Endothelial cell of umbilical vein (primary cell): ENCODE measurements at regions not wholly inside any gene's neighbourhood (a gene's known extent, or its start where the extent isn't known, plus 50 kb on each side); places are given as distances from the start of the nearest gene placed in this dataset.

Experiments
- BruUV-seq: library from RNA; stranded (reverse); fragments of 400-500 nt; replicated peaks from 2 replicates; lab custom pipeline; 2021; lab: Mats Ljungman, UMichigan
- CTCF ChIA-PET: fragments of 300-600, 350-600 bp; sonication (Branson Sonifier 250); formaldehyde crosslinking; loops from one replicate; lab custom pipeline; 2021; ENCODE audit warnings: antibody characterized with exemption, inconsistent platforms; lab: Charles Lee
- POLR2A ChIA-PET: fragments of 300-600, 350-600 bp; sonication (Branson Sonifier 250); formaldehyde crosslinking; loops from one replicate; lab custom pipeline; 2021; ENCODE audit warnings: antibody characterized with exemption, inconsistent platforms; lab: Charles Lee
- DNase-seq: peaks from one replicate; pipeline ENCODE4 v3.0.0-alpha.2; 2011; ENCODE audit warnings: low read depth, low spot score
- FAIRE-seq: peaks from 2 replicates; lab custom pipeline; 2011; peaks lifted over from hg19 to GRCh38; lab: Jason Lieb, UNC
- H2AFZ ChIP-seq: 2 replicates; pipeline ENCODE4 v1.6.0; 2012; ENCODE audit warnings: low read depth, low read length, control low read depth, inconsistent platforms
- H3K27ac ChIP-seq: 2 replicates; pipeline ENCODE4 v1.5.1; 2011; ENCODE audit warnings: low read depth, mild to moderate bottlenecking, control low read depth, low read length, moderate library complexity; ENCODE audit not compliant: insufficient read depth
- H3K27me3 ChIP-seq, 2 experiments: 2 replicates each; pipeline versions ENCODE4 v1.6.0 to v1.6.1; 2011; ENCODE audit warnings: low read length in 2 of 2, mixed read lengths in 1 of 2; ENCODE audit not compliant: control insufficient read depth in 2 of 2, insufficient read depth in 2 of 2
- H3K36me3 ChIP-seq, 2 experiments: 2 replicates in 1 of 2; 3 replicates in 1 of 2; pipeline ENCODE4 v1.5.1; 2011; ENCODE audit warnings: low read length in 2 of 2, mild to moderate bottlenecking in 1 of 2, moderate library complexity in 1 of 2; ENCODE audit not compliant: control insufficient read depth in 2 of 2, insufficient read depth in 2 of 2; ENCODE audit errors: extremely low read depth in 1 of 2
- H3K4me1 ChIP-seq: 3 replicates; pipeline ENCODE4 v1.5.1; 2011; ENCODE audit warnings: mild to moderate bottlenecking, low read length; ENCODE audit not compliant: control insufficient read depth, insufficient read depth; ENCODE audit errors: extremely low read depth
- H3K4me2 ChIP-seq: 2 replicates; pipeline ENCODE4 v1.6.1; 2011; ENCODE audit warnings: low read length, control low read depth, mixed read lengths; ENCODE audit not compliant: insufficient read depth
- H3K4me3 ChIP-seq, 3 experiments: fragments of 200-600 bp in 1 of 3; sonication (generic), shearing (Covaris generic) in 1 of 3; replicated peaks in 1 of 3; 2 replicates each; pipeline ENCODE4 v1.5.1; 2011 to 2016; ENCODE audit warnings: control low read depth in 3 of 3, low read length in 3 of 3, mild to moderate bottlenecking in 2 of 3, inconsistent platforms in 1 of 3, low read depth in 1 of 3, moderate library complexity in 1 of 3; ENCODE audit not compliant: insufficient read depth in 1 of 3
- H3K79me2 ChIP-seq: 2 replicates; pipeline ENCODE4 v1.6.0; 2012; ENCODE audit warnings: low read length, inconsistent platforms; ENCODE audit not compliant: control insufficient read depth, insufficient read depth
- H3K9ac ChIP-seq: replicated peaks from 2 replicates; pipeline ENCODE3; 2011; ENCODE audit warnings: low read length, control low read depth; ENCODE audit not compliant: insufficient read depth; ENCODE audit errors: extremely low read depth
- H3K9me1 ChIP-seq: replicated peaks from 3 replicates; pipeline ENCODE4 v1.6.0; 2011; ENCODE audit warnings: mild to moderate bottlenecking, low read length; ENCODE audit not compliant: control insufficient read depth, insufficient read depth; ENCODE audit errors: extremely low read depth
- H3K9me3 ChIP-seq: replicated peaks from 2 replicates; pipeline ENCODE4 v1.5.1; 2012; ENCODE audit warnings: low read length, inconsistent platforms; ENCODE audit not compliant: control insufficient read depth, insufficient read depth
- H4K20me1 ChIP-seq: replicated peaks from 2 replicates; pipeline ENCODE3; 2011; ENCODE audit warnings: mild to moderate bottlenecking, low read length; ENCODE audit not compliant: control insufficient read depth, insufficient read depth; ENCODE audit errors: extremely low read depth
- EZH2 ChIP-seq: IDR thresholded peaks from 2 replicates; pipeline ENCODE4 v1.6.1; 2012; ENCODE audit warnings: borderline replicate concordance, low read depth, mild to moderate bottlenecking, moderate library complexity, low read length, inconsistent platforms; ENCODE audit not compliant: severe bottlenecking
- FOS ChIP-seq: IDR thresholded peaks from 2 replicates; pipeline ENCODE4 v1.6.1; 2011; ENCODE audit warnings: mild to moderate bottlenecking, low read length, moderate library complexity, borderline replicate concordance; ENCODE audit not compliant: insufficient read depth
- GATA2 ChIP-seq: IDR thresholded peaks from 2 replicates; pipeline ENCODE4 v1.7.0; 2011; ENCODE audit warnings: low read depth, mild to moderate bottlenecking, moderate library complexity, mixed read lengths, low read length; ENCODE audit not compliant: insufficient read length, insufficient read depth
- JUN ChIP-seq: IDR thresholded peaks from 2 replicates; pipeline ENCODE4 v1.6.1; 2011; ENCODE audit warnings: borderline replicate concordance, low read depth; ENCODE audit not compliant: insufficient read length, insufficient read depth
- MYC ChIP-seq: IDR thresholded peaks from one replicate; pipeline ENCODE4 v1.6.1; 2011; ENCODE audit warnings: mild to moderate bottlenecking, low read depth, low read length
- POLR2A ChIP-seq: IDR thresholded peaks from 2 replicates; pipeline ENCODE4 v1.6.1; 2012; ENCODE audit warnings: low read depth, mild to moderate bottlenecking, control low read depth, low read length
- POLR2AphosphoS5 ChIP-seq: IDR thresholded peaks from 2 replicates; pipeline ENCODE4 v1.6.1; 2012; ENCODE audit warnings: low read depth, mild to moderate bottlenecking, control low read depth, low read length, moderate library complexity; ENCODE audit not compliant: insufficient read depth
- dilution Hi-C: fragments of 300-500 bp; cut with MboI; formaldehyde crosslinking; loops from one replicate; pipeline ENCODE4 v1.15.0; 2019; ENCODE audit warnings: low sequenced_read_pairs; ENCODE audit not compliant: extremely low pct_ligation_motif_present
- intact Hi-C: fragments of 100-400 bp; cut with micrococcal nuclease; formaldehyde crosslinking; loops from one replicate; pipeline ENCODE4 v1.10.0; 2022
- TF ChIP-seq, protein P1 (sequence below): IDR thresholded peaks from 2 replicates; pipeline ENCODE4 v1.6.1; 2011; ENCODE audit not compliant: insufficient read depth, insufficient read length
- TF ChIP-seq, protein P2 (sequence below), 2 donors: IDR thresholded peaks; 1 replicate in 1 of 2; 2 replicates in 1 of 2; pipeline ENCODE4 v1.5.1; 2011; ENCODE audit warnings: low read length in 2 of 2, mild to moderate bottlenecking in 2 of 2, moderate library complexity in 2 of 2, control low read depth in 1 of 2, inconsistent platforms in 1 of 2, low read depth in 1 of 2; ENCODE audit not compliant: insufficient read depth in 1 of 2; ENCODE audit errors: extremely low read depth in 1 of 2

DNA sequence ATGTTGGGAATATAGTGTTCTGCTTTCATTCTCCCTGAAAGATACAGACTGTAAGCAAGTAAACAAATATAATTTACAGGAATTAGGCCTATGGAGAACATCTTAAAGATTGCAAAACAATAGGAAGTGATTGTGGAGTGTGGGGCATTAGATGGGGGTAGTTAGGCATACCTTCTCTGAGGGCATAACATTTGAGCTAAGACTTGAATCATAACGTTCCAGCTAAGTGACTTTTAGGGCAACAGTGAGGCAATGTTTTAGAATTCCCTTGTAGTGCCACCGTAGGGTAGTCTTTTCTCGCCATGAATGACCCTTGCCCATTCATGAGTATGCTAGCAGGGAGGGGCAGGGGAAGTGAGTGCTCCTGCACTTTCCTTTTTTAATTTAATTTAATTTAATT is 173.3 kb downstream of the SPATA31D1 start:
- TF ChIP-seq MYC (no peak), EZH2 (no peak)
- no peak for FAIRE-seq
- Histone ChIP-seq H3K27ac (no peak overlapping the region), H4K20me1 (no peaks in the 10 kb centered on the region), H3K27me3 (no peaks in the 10 kb centered on the region), H2AFZ (no peak overlapping the region), H3K4me1 (no peaks in the 10 kb centered on the region), H3K9me3 (no peaks in the 10 kb centered on the region), H3K9me1 (no peaks in the 10 kb centered on the region), H3K36me3 (no peaks in the 10 kb centered on the region), H3K4me2 (no peak overlapping the region), H3K79me2 (no peaks in the 10 kb centered on the region), H3K9ac (no peak overlapping the region), H3K4me3 (no peak overlapping the region)
- no TSS peak for BruUV-seq
- ChIA-PET CTCF (no interaction called here), POLR2A (no interaction called here)
- DNase-seq: no peak
- intact Hi-C loops: no loop called here
- dilution Hi-C loops: no loop called here

DNA sequence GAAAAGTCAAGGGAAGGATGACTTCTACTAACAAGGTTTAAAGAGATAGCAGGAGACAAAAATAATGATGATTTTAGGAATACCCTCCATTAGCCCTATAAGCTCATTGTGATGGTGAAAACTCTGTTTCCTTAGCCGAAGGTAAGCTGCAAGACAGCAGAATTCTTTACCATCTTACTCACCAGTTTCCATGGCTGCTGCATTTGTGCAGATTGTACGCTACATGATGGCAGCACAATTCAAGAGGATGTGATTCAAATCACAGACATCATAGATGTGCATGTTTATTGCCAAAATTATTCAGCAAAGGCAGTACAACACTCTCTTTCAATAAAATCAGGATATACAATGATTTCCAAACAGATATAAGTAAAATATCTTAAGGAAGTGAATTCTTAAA is 175.6 kb downstream of the SPATA31D1 start:
- intact Hi-C loops (no loop called here), dilution Hi-C loops (no loop called here)
- Histone ChIP-seq H3K36me3 (no peaks in the 10 kb centered on the region), H3K4me3 (no peak overlapping the region), H3K27me3 (no peaks in the 10 kb centered on the region), H3K9me3 (no peaks in the 10 kb centered on the region), H2AFZ (no peak overlapping the region), H3K9me1 (no peaks in the 10 kb centered on the region), H3K4me1 (no peaks in the 10 kb centered on the region), H3K4me2 (no peak overlapping the region), H4K20me1 (no peaks in the 10 kb centered on the region), H3K9ac (no peak overlapping the region), H3K79me2 (no peaks in the 10 kb centered on the region), H3K27ac (no peak overlapping the region)
- POLR2A ChIA-PET: no interaction called here
- no peak for FAIRE-seq
- CTCF ChIA-PET: no interaction called here
- BruUV-seq: no TSS peak
- DNase-seq: no peak
- no peak for TF ChIP-seq POLR2A
- TF ChIP-seq, protein P1, sequence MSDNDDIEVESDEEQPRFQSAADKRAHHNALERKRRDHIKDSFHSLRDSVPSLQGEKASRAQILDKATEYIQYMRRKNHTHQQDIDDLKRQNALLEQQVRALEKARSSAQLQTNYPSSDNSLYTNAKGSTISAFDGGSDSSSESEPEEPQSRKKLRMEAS: no peak
- TF ChIP-seq MYC: no peak
- TF ChIP-seq POLR2AphosphoS5: no peak
- no peak for TF ChIP-seq FOS
- TF ChIP-seq EZH2: no peak
- no peak for TF ChIP-seq JUN
- TF ChIP-seq GATA2: no peak
- TF ChIP-seq, protein P2, sequence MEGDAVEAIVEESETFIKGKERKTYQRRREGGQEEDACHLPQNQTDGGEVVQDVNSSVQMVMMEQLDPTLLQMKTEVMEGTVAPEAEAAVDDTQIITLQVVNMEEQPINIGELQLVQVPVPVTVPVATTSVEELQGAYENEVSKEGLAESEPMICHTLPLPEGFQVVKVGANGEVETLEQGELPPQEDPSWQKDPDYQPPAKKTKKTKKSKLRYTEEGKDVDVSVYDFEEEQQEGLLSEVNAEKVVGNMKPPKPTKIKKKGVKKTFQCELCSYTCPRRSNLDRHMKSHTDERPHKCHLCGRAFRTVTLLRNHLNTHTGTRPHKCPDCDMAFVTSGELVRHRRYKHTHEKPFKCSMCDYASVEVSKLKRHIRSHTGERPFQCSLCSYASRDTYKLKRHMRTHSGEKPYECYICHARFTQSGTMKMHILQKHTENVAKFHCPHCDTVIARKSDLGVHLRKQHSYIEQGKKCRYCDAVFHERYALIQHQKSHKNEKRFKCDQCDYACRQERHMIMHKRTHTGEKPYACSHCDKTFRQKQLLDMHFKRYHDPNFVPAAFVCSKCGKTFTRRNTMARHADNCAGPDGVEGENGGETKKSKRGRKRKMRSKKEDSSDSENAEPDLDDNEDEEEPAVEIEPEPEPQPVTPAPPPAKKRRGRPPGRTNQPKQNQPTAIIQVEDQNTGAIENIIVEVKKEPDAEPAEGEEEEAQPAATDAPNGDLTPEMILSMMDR (IDR thresholded peaks at IDR 0.05; ENCODE audit: extremely low read depth in 1 of 2, insufficient read depth in 1 of 2, low read depth in 1 of 2, low read length in 2 of 2): no peak
